Ectodermal cell (in vitro differentiated cells): ENCODE measurements at regions not wholly inside any gene's neighbourhood (a gene's known extent, or its start where the extent isn't known, plus 50 kb on each side); places are given as distances from the start of the nearest gene placed in this dataset.

Experiments
- H3K27ac ChIP-seq: 2 replicates; pipeline ENCODE4 v1.7.0; 2013; ENCODE audit warnings: mild to moderate bottlenecking, low read depth, low read length; ENCODE audit not compliant: insufficient read depth, poor library complexity, severe bottlenecking
- H3K27me3 ChIP-seq: 2 replicates; pipeline ENCODE4 v1.7.0; 2013; ENCODE audit warnings: mild to moderate bottlenecking, low read length; ENCODE audit not compliant: insufficient read depth, control insufficient read depth, poor library complexity, severe bottlenecking
- H3K36me3 ChIP-seq: one replicate; pipeline ENCODE4 v1.7.0; 2013; ENCODE audit warnings: low read length; ENCODE audit not compliant: control insufficient read depth, insufficient read depth
- H3K4me1 ChIP-seq: one replicate; pipeline ENCODE4 v1.7.0; 2013; ENCODE audit warnings: low read length; ENCODE audit not compliant: control insufficient read depth, insufficient read depth
- H3K4me3 ChIP-seq: 2 replicates; pipeline ENCODE4 v1.7.0; 2013; ENCODE audit warnings: low read depth, low read length, control low read depth; ENCODE audit not compliant: insufficient read depth
- H3K9me3 ChIP-seq: 2 replicates; pipeline ENCODE4 v1.7.0; 2013; ENCODE audit warnings: mild to moderate bottlenecking, low read length, moderate library complexity; ENCODE audit not compliant: control insufficient read depth
- WGBS, 2 experiments: methylation state at CpG; one replicate each; pipeline ENCODE4 v1.1.7; 2013; ENCODE audit warnings: missing lambda C conversion rate in 2 of 2; 5-methylcytosine and 5-hydroxymethylcytosine counted together

- no peaks in the 10 kb centered on the region for H3K27me3 ChIP-seq
- H3K9me3 ChIP-seq: no peaks in the 10 kb centered on the region
- H3K27ac ChIP-seq: no peak overlapping the region
- H3K4me1 ChIP-seq: no peaks in the 10 kb centered on the region
- no peaks in the 10 kb centered on the region for H3K36me3 ChIP-seq
- no peak overlapping the region for H3K4me3 ChIP-seq
- WGBS, 2 experiments: 92 to 94% methylated on average over 2 to 3 of the region's 3 CpGs
Observed at GRCh38 chr5:24407466-24407865, 237.3 kb downstream of the CDH10 start.

GRCh38 chr5:24428345-24428744 is 216.4 kb downstream of the CDH10 start:
- Histone ChIP-seq H3K36me3 (no peaks in the 10 kb centered on the region), H3K9me3 (no peaks in the 10 kb centered on the region), H3K27me3 (no peaks in the 10 kb centered on the region), H3K4me3 (no peak overlapping the region), H3K27ac (no peak overlapping the region), H3K4me1 (no peaks in the 10 kb centered on the region)
- WGBS, 2 experiments: 91 to 92% methylated on average over 1 of the region's 1 CpG

GRCh38 chr5:24433555-24433954 is 211.2 kb downstream of the CDH10 start:
- Histone ChIP-seq H3K9me3 (no peaks in the 10 kb centered on the region), H3K4me3 (no peak overlapping the region), H3K27ac (no peak overlapping the region), H3K4me1 (no peaks in the 10 kb centered on the region), H3K36me3 (no peaks in the 10 kb centered on the region), H3K27me3 (no peaks in the 10 kb centered on the region)
- 91 to 96% methylated on average over 3 of the region's 3 CpGs for WGBS, 2 experiments
